ENCODE measurements at regions not wholly inside any gene's neighbourhood (a gene's known extent, or its start where the extent isn't known, plus 50 kb on each side); places are given as distances from the start of the nearest gene placed in this dataset.
"Not testable (repeated sequence)": the region's sequence is repeated elsewhere in the genome, so short reads cannot be mapped to it uniquely, and the experiment has no call there.

GRCh38 chr4:162972661-162973330, 193.9 kb downstream of the NAF1 start:
- 86 to 92% methylated on average over 4 of the region's 4 CpGs for WGBS, 2 donors
- no peak for TF ChIP-seq CTCF (IDR thresholded peaks at IDR 0.05; ENCODE audit: control extremely low read depth, extremely low read depth)
- Histone ChIP-seq H3K36me3 (ENCODE audit: control insufficient read depth in 4 of 4, insufficient read depth in 4 of 4, low read length in 4 of 4) (no peaks in the 10 kb centered on the region), H3K9me3 (ENCODE audit: control insufficient read depth in 4 of 4, insufficient read depth in 3 of 4, low read length in 3 of 4) (peaks cover 0 to 2% (median 0%) of the 10 kb centered on the region in 4 donors), H3K27me3 (ENCODE audit: control insufficient read depth in 3 of 3, insufficient read depth in 3 of 3, low read length in 2 of 3) (no peaks in the 10 kb centered on the region), H3K4me3 (no peak overlapping the region), H3K9ac (ENCODE audit: insufficient read depth in 1 of 2, low read length in 2 of 2) (no peak overlapping the region), H3K27ac (ENCODE audit: low read depth in 1 of 2, low read length in 1 of 2) (no peak overlapping the region), H3K4me1 (ENCODE audit: control insufficient read depth in 5 of 5, insufficient read depth in 5 of 5, low read length in 5 of 5) (no peaks in the 10 kb centered on the region)
- DNase-seq (no peak), ATAC-seq (ENCODE audit: insufficient read depth, low FRiP score) (no peak)

- H3K27me3 ChIP-seq (ENCODE audit: control insufficient read depth in 3 of 3, insufficient read depth in 3 of 3, low read length in 2 of 3): no peaks in the 10 kb centered on the region
- no peak for DNase-seq
- no peak overlapping the region for H3K4me3 ChIP-seq
- no peaks in the 10 kb centered on the region for H3K36me3 ChIP-seq (ENCODE audit: control insufficient read depth in 4 of 4, insufficient read depth in 4 of 4, low read length in 4 of 4)
- no peak for TF ChIP-seq CTCF (IDR thresholded peaks at IDR 0.05; ENCODE audit: control extremely low read depth, extremely low read depth)
- peaks cover 0 to 2% (median 0%) of the 10 kb centered on the region in 4 donors for H3K9me3 ChIP-seq (ENCODE audit: control insufficient read depth in 4 of 4, insufficient read depth in 3 of 4, low read length in 3 of 4)
- no peak overlapping the region for H3K9ac ChIP-seq (ENCODE audit: insufficient read depth in 1 of 2, low read length in 2 of 2)
- 83 to 92% methylated on average over 8 of the region's 8 CpGs for WGBS, 2 donors
- ATAC-seq (ENCODE audit: insufficient read depth, low FRiP score): no peak
- no peak overlapping the region for H3K27ac ChIP-seq (ENCODE audit: low read depth in 1 of 2, low read length in 1 of 2)
- H3K4me1 ChIP-seq (ENCODE audit: control insufficient read depth in 5 of 5, insufficient read depth in 5 of 5, low read length in 5 of 5): no peaks in the 10 kb centered on the region
Measured at GRCh38 chr4:162969194-162969593, 197.5 kb downstream of the NAF1 start.

DNA sequence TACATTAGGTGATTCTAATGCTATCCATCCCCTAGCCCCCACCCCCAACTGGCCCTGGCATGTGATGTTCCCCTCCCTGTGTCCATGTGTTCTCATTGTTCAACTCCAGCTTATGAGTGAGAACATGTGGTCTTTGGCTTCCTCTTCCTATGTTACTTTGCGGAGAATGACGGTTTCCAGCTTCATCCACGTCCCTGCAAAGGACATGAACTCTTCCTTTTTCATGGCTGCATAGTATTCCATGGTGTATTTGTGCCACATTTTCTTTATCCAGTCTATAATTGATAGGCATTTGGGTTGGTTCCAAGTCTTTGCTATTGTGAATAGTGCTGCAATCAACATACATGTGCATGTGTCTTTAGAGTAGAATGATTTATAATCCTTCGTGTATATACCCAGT, 200.7 kb downstream of the NAF1 start:
- not testable (repeated sequence) for H3K9me3 ChIP-seq (ENCODE audit: control insufficient read depth in 4 of 4, insufficient read depth in 3 of 4, low read length in 3 of 4); DNase-seq; H3K27me3 ChIP-seq (ENCODE audit: control insufficient read depth in 3 of 3, insufficient read depth in 3 of 3, low read length in 2 of 3); H3K27ac ChIP-seq (ENCODE audit: low read depth in 1 of 2, low read length in 1 of 2); H3K4me3 ChIP-seq; H3K4me1 ChIP-seq (ENCODE audit: control insufficient read depth in 5 of 5, insufficient read depth in 5 of 5, low read length in 5 of 5); H3K36me3 ChIP-seq (ENCODE audit: control insufficient read depth in 4 of 4, insufficient read depth in 4 of 4, low read length in 4 of 4); H3K9ac ChIP-seq (ENCODE audit: insufficient read depth in 1 of 2, low read length in 2 of 2); ATAC-seq (ENCODE audit: insufficient read depth, low FRiP score)
- 35 to 84% methylated on average over 4 of the region's 4 CpGs for WGBS, 2 donors

DNA sequence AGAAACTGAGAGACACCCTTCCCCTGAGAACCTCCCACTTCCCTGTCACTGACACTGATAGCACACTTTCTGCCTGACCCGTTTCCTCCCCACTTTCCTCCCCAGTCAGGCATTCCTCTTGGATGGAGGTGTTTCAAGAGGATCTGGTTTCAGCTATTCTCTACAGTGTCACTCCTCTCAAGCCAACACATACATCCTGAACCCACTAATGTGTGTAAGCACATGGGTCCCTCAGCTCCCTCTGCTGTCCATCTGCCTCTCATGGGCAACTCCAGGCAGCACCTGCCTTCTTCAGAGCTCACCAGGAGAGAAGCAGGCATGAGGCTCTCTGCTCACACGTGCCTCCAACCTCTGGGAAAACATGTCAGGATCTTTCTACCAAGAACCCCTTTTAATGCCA, 207.6 kb downstream of the NAF1 start:
- ATAC-seq (ENCODE audit: insufficient read depth, low FRiP score) (no peak), DNase-seq (peak in 1 of 3 donors; percentile 4)
- H3K36me3 ChIP-seq (ENCODE audit: control insufficient read depth in 4 of 4, insufficient read depth in 4 of 4, low read length in 4 of 4): no peaks in the 10 kb centered on the region
- H3K27ac ChIP-seq (ENCODE audit: low read depth in 1 of 2, low read length in 1 of 2): no peak overlapping the region
- H3K4me3 ChIP-seq: no peak overlapping the region
- peaks cover 0 to 2% (median 0%) of the 10 kb centered on the region in 4 donors for H3K9me3 ChIP-seq (ENCODE audit: control insufficient read depth in 4 of 4, insufficient read depth in 3 of 4, low read length in 3 of 4)
- TF ChIP-seq CTCF (IDR thresholded peaks at IDR 0.05; ENCODE audit: control extremely low read depth, extremely low read depth): no peak
- H3K9ac ChIP-seq (ENCODE audit: insufficient read depth in 1 of 2, low read length in 2 of 2): no peak overlapping the region
- no peaks in the 10 kb centered on the region for H3K27me3 ChIP-seq (ENCODE audit: control insufficient read depth in 3 of 3, insufficient read depth in 3 of 3, low read length in 2 of 3)
- H3K4me1 ChIP-seq (ENCODE audit: control insufficient read depth in 5 of 5, insufficient read depth in 5 of 5, low read length in 5 of 5): no peaks in the 10 kb centered on the region
- 34 to 49% methylated on average over 2 of the region's 2 CpGs for WGBS, 2 donors

Measured in lung (tissue), 11 donors.